Ovary (tissue), 7 donors: ENCODE measurements at regions not wholly inside any gene's neighbourhood (a gene's known extent, or its start where the extent isn't known, plus 50 kb on each side); places are given as distances from the start of the nearest gene placed in this dataset.

Experiments
- DNase-seq, 5 donors: peaks; one replicate each; pipeline ENCODE4 v3.0.0-alpha.2; 2019 to 2020
- H3K27ac ChIP-seq, 2 donors: fragments of 200-600 bp; one replicate each; pipeline versions ENCODE4 v1.5.1 to v1.8.0; 2019 to 2022
- H3K27me3 ChIP-seq: fragments of 200-600 bp; one replicate; pipeline ENCODE4 v1.8.0; 2022
- H3K36me3 ChIP-seq: fragments of 200-600 bp; sonication (generic); one replicate; pipeline ENCODE4 v1.5.1; 2019
- H3K4me1 ChIP-seq: one replicate; pipeline ENCODE4 v1.8.1; 2013; ENCODE audit warnings: mild to moderate bottlenecking, moderate library complexity; ENCODE audit not compliant: insufficient read depth
- H3K4me3 ChIP-seq: fragments of 200-600 bp; sonication (generic); one replicate; pipeline ENCODE4 v1.5.1; 2017
- H3K9me3 ChIP-seq, 2 donors: fragments of 200-600 bp in 1 of 2; sonication (generic) in 1 of 2; one replicate each; pipeline versions ENCODE4 v1.5.1 to v1.8.1; 2013 to 2019; ENCODE audit warnings: mild to moderate bottlenecking in 1 of 2, moderate library complexity in 1 of 2
- EP300 ChIP-seq: sonication (generic); formaldehyde crosslinking; IDR thresholded peaks from one replicate; pipeline ENCODE4 v1.6.1; 2017; ENCODE audit warnings: antibody characterized with exemption
- POLR2A ChIP-seq: fragments of 450-650 bp; IDR thresholded peaks from one replicate; pipeline ENCODE4 v1.6.1; 2017; ENCODE audit warnings: antibody characterized with exemption, mild to moderate bottlenecking, moderate library complexity
- WGBS, 3 donors: extraction: QIAGEN DNeasy Blood & Tissue Kit in 1 of 3; methylation state at CpG; one replicate each; pipeline versions ENCODE4 v1.1.5 to v1.1.7; 2013 to 2017; 5-methylcytosine and 5-hydroxymethylcytosine counted together
- intact Hi-C, 4 donors: fragments of 100-400 bp; cut with DNase I; formaldehyde crosslinking; loops; one replicate each; pipeline versions ENCODE4 v1.11.0 to v1.15.1; 2022 to 2023
- TF ChIP-seq, protein P1 (sequence below), 3 donors: fragments of 450-650 bp in 2 of 3; fragments of 200-600 bp in 1 of 3; IDR thresholded peaks; one replicate each; pipeline versions ENCODE4 v1.5.1 to v1.8.0; 2016 to 2022; ENCODE audit warnings: antibody characterized with exemption in 3 of 3, mild to moderate bottlenecking in 1 of 3
- donor health status: DM: no; HTN: no; CAD: no; lungs with moderate emphysema.
- donor health status: DM: no; HTN: no; CAD: no.
- donor health status: Bipolar disorder and iron deficiency.
- donor health status: DM: no; HTN: no; CAD: no.
- donor health status: DM: yes; HTN: yes; CAD: no.

DNA sequence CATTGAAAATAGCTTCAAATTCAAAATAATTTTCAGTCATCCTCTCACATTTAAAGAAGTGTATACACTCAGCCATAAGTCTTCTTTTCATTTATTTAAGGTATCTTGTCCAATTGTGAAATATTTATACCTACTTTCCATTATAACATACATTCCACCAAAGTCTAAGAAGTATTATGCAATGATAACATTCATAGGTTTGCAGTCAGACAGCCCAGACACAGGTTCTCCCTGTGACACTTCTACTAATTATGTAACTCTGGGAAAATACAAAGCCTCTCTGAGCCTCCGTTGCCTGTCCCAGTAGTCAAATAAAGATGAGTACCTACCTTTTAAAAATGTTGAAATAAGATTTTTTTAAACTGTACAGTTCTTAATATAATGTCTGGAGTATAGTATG lies 320.9 kb upstream of the RPS23 start:
- H3K4me1 ChIP-seq = no peaks in the 10 kb centered on the region
- DNase-seq = no peak
- H3K9me3 ChIP-seq = no peaks in the 10 kb centered on the region
- H3K27ac ChIP-seq = no peak overlapping the region
- H3K36me3 ChIP-seq = no peaks in the 10 kb centered on the region
- H3K27me3 ChIP-seq = no peaks in the 10 kb centered on the region
- H3K4me3 ChIP-seq = no peak overlapping the region
- intact Hi-C loops = no loop called here
- TF ChIP-seq, protein P1, sequence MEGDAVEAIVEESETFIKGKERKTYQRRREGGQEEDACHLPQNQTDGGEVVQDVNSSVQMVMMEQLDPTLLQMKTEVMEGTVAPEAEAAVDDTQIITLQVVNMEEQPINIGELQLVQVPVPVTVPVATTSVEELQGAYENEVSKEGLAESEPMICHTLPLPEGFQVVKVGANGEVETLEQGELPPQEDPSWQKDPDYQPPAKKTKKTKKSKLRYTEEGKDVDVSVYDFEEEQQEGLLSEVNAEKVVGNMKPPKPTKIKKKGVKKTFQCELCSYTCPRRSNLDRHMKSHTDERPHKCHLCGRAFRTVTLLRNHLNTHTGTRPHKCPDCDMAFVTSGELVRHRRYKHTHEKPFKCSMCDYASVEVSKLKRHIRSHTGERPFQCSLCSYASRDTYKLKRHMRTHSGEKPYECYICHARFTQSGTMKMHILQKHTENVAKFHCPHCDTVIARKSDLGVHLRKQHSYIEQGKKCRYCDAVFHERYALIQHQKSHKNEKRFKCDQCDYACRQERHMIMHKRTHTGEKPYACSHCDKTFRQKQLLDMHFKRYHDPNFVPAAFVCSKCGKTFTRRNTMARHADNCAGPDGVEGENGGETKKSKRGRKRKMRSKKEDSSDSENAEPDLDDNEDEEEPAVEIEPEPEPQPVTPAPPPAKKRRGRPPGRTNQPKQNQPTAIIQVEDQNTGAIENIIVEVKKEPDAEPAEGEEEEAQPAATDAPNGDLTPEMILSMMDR (IDR thresholded peaks at IDR 0.05) = no peak
- no peak for TF ChIP-seq EP300
- no peak for TF ChIP-seq POLR2A
- WGBS, 3 donors = 94 to 95% (median 94%) methylated on average over 1 of the region's 1 CpG

DNA sequence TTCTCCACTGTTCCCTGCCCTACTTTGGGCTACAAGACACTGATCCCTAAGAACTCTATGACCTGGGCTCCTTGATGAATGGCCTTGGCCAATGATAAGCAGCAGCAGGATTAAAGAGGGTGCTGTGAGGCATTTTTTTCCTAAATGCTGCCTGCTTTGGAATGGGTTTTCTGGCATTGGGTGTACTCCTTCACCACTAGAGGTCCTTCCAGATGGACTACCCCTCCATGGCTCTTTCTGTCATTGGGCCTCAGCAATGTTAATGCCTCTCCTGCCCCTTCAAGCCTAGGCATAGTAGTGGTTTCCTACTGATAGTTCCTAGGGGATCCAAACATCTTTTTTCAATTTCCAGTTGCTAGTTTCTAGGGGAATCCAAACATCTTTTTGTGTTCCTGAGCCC lies 319.3 kb upstream of the RPS23 start:
- Histone ChIP-seq H3K27ac (no peak overlapping the region), H3K9me3 (no peaks in the 10 kb centered on the region), H3K4me3 (no peak overlapping the region), H3K27me3 (no peaks in the 10 kb centered on the region), H3K4me1 (no peaks in the 10 kb centered on the region), H3K36me3 (no peaks in the 10 kb centered on the region)
- no peak for TF ChIP-seq EP300
- TF ChIP-seq, protein P1 (IDR thresholded peaks at IDR 0.05) = no peak
- intact Hi-C loops = no loop called here
- DNase-seq = no peak

DNA sequence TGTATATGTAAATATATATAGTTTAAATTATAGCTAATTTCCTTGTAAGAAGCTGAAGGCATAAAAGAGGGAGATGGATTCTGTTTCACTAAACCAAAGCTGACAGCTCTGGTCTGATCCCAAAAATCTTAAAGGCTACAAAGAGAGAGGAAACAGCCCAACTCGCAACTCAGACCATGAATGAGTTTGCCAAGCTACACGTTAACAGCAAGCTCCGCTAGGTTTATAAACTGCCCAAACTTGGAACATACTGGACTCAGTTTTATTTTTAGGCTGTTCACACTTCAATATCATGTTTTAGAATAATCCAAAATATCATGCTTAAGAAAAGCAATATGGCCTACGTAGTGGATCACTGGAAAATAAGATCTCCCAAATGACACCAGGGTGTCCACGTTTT lies 318.3 kb upstream of the RPS23 start:
- TF ChIP-seq POLR2A (no peak), EP300 (no peak)
- TF ChIP-seq, protein P1 (IDR thresholded peaks at IDR 0.05) = no peak
- H3K4me3 ChIP-seq = no peak overlapping the region
- H3K9me3 ChIP-seq = no peaks in the 10 kb centered on the region
- H3K36me3 ChIP-seq = no peaks in the 10 kb centered on the region
- no peaks in the 10 kb centered on the region for H3K27me3 ChIP-seq
- WGBS, 3 donors = 88 to 94% (median 92%) methylated on average over 5 of the region's 5 CpGs
- intact Hi-C loops = no loop called here
- H3K4me1 ChIP-seq = no peaks in the 10 kb centered on the region
- H3K27ac ChIP-seq = no peak overlapping the region
- no peak for DNase-seq

DNA sequence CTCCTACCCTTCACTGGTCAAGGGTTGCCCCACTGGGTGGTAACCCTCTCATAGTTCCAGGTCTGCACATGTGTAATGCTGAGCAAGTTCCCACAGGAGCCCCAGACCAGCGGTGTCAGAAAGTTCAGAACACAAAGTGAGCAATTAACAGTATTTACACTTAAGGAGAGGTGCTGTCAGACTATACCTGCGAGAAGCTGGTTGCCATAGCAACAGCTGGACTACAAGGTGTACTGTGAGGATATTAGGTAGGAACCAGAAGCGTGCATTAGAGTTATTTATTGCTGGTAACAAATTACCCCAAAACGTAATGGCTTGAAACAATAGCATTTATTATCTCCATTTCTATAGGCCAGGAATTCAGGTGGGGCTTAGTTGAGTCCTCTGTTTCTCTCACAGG lies 317.0 kb upstream of the RPS23 start:
- H3K27ac ChIP-seq = no peak overlapping the region
- H3K4me1 ChIP-seq = no peaks in the 10 kb centered on the region
- H3K27me3 ChIP-seq = no peaks in the 10 kb centered on the region
- no peaks in the 10 kb centered on the region for H3K9me3 ChIP-seq
- DNase-seq = no peak
- H3K4me3 ChIP-seq = no peak overlapping the region
- 86 to 93% (median 87%) methylated on average over 4 of the region's 4 CpGs for WGBS, 3 donors
- intact Hi-C loops = no loop called here
- H3K36me3 ChIP-seq = no peaks in the 10 kb centered on the region
- no peak for TF ChIP-seq POLR2A
- TF ChIP-seq, protein P1 (IDR thresholded peaks at IDR 0.05) = no peak
- TF ChIP-seq EP300 = no peak

DNA sequence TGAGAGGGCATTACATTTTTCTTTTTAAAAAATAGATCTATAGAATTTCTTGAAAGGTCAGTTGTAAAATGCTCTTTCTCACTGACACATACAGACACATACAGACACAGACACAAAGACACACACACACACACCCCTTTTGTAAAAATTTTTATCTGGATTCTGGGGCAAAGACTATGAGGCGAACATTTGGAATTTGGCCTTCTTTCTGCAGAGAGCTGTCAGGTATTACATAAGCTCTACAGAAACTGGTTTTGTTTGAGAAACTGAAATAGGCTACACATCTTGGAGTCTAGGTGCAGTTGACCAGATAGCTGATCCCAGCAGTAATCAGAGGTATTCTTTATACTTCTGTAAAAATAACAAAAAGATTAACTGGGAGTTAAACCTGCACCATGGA lies 315.9 kb upstream of the RPS23 start:
- Histone ChIP-seq H3K9me3 (no peaks in the 10 kb centered on the region), H3K27me3 (no peaks in the 10 kb centered on the region), H3K36me3 (no peaks in the 10 kb centered on the region), H3K4me1 (no peaks in the 10 kb centered on the region), H3K27ac (no peak overlapping the region), H3K4me3 (no peak overlapping the region)
- DNase-seq = no peak
- TF ChIP-seq EP300 (no peak), POLR2A (no peak)
- TF ChIP-seq, protein P1 (IDR thresholded peaks at IDR 0.05) = no peak
- intact Hi-C loops = no loop called here
- WGBS, 3 donors = 41 to 54% (median 43%) methylated on average over 1 of the region's 1 CpG
